H1 (cell line): ENCODE measurements at regions not wholly inside any gene's neighbourhood (a gene's known extent, or its start where the extent isn't known, plus 50 kb on each side); places are given as distances from the start of the nearest gene placed in this dataset.

Source experiments
- EGR1 ChIP-seq: IDR thresholded peaks from 2 replicates; pipeline ENCODE4 v1.6.1; 2011; ENCODE audit warnings: low read depth, low read length, borderline replicate concordance
- GABPA ChIP-seq: IDR thresholded peaks from 2 replicates; pipeline ENCODE4 v1.6.1; 2011; ENCODE audit warnings: mild to moderate bottlenecking, low read length, moderate library complexity, borderline replicate concordance; ENCODE audit not compliant: insufficient read depth
- KDM1A ChIP-seq: fragments of 200-600, 300-600 bp; sonication (generic); IDR thresholded peaks from 2 replicates; pipeline ENCODE4 v1.7.1; 2016; ENCODE audit warnings: mild to moderate bottlenecking, low read length, borderline replicate concordance
- RNF2 ChIP-seq: fragments of 200-900, 300-1000 bp; sonication (generic); IDR thresholded peaks from 2 replicates; pipeline ENCODE4 v1.7.1; 2016; ENCODE audit warnings: borderline replicate concordance, low read depth, mild to moderate bottlenecking, antibody characterized with exemption, low read length; ENCODE audit not compliant: poor library complexity, severe bottlenecking; ENCODE audit errors: missing control alignments
- TF ChIP-seq, protein P1 (sequence below): fragments of 300-600 bp; sonication (generic); IDR thresholded peaks from 2 replicates; pipeline ENCODE4 v1.7.1; 2012; ENCODE audit warnings: low read length, moderate library complexity, mild to moderate bottlenecking, inconsistent platforms; ENCODE audit not compliant: insufficient replicate concordance
- TF ChIP-seq, protein P2 (sequence below): IDR thresholded peaks from 2 replicates; pipeline ENCODE4 v1.6.1; 2011; ENCODE audit warnings: low read length, improper control_type of control experiment

DNA sequence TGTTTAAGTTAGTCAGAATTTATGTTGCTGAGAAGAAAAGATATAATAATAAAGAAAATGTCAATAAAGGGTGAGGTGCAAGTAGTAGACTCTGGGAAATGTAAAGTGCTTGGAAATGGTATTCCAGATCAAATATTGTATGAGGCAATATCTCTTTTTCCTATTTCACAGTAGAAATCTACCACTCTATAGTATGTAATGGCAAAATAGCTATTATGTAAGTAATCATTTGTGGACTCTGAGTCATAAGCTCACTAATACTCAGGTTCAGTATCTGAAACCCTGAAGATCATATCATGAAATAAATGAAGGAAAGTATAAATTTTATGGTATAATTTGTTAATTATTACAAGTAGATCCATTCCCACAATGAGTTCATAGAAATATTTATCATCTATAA, 322.1 kb downstream of the PYDC2 start (continued):
- TF ChIP-seq, protein P1, sequence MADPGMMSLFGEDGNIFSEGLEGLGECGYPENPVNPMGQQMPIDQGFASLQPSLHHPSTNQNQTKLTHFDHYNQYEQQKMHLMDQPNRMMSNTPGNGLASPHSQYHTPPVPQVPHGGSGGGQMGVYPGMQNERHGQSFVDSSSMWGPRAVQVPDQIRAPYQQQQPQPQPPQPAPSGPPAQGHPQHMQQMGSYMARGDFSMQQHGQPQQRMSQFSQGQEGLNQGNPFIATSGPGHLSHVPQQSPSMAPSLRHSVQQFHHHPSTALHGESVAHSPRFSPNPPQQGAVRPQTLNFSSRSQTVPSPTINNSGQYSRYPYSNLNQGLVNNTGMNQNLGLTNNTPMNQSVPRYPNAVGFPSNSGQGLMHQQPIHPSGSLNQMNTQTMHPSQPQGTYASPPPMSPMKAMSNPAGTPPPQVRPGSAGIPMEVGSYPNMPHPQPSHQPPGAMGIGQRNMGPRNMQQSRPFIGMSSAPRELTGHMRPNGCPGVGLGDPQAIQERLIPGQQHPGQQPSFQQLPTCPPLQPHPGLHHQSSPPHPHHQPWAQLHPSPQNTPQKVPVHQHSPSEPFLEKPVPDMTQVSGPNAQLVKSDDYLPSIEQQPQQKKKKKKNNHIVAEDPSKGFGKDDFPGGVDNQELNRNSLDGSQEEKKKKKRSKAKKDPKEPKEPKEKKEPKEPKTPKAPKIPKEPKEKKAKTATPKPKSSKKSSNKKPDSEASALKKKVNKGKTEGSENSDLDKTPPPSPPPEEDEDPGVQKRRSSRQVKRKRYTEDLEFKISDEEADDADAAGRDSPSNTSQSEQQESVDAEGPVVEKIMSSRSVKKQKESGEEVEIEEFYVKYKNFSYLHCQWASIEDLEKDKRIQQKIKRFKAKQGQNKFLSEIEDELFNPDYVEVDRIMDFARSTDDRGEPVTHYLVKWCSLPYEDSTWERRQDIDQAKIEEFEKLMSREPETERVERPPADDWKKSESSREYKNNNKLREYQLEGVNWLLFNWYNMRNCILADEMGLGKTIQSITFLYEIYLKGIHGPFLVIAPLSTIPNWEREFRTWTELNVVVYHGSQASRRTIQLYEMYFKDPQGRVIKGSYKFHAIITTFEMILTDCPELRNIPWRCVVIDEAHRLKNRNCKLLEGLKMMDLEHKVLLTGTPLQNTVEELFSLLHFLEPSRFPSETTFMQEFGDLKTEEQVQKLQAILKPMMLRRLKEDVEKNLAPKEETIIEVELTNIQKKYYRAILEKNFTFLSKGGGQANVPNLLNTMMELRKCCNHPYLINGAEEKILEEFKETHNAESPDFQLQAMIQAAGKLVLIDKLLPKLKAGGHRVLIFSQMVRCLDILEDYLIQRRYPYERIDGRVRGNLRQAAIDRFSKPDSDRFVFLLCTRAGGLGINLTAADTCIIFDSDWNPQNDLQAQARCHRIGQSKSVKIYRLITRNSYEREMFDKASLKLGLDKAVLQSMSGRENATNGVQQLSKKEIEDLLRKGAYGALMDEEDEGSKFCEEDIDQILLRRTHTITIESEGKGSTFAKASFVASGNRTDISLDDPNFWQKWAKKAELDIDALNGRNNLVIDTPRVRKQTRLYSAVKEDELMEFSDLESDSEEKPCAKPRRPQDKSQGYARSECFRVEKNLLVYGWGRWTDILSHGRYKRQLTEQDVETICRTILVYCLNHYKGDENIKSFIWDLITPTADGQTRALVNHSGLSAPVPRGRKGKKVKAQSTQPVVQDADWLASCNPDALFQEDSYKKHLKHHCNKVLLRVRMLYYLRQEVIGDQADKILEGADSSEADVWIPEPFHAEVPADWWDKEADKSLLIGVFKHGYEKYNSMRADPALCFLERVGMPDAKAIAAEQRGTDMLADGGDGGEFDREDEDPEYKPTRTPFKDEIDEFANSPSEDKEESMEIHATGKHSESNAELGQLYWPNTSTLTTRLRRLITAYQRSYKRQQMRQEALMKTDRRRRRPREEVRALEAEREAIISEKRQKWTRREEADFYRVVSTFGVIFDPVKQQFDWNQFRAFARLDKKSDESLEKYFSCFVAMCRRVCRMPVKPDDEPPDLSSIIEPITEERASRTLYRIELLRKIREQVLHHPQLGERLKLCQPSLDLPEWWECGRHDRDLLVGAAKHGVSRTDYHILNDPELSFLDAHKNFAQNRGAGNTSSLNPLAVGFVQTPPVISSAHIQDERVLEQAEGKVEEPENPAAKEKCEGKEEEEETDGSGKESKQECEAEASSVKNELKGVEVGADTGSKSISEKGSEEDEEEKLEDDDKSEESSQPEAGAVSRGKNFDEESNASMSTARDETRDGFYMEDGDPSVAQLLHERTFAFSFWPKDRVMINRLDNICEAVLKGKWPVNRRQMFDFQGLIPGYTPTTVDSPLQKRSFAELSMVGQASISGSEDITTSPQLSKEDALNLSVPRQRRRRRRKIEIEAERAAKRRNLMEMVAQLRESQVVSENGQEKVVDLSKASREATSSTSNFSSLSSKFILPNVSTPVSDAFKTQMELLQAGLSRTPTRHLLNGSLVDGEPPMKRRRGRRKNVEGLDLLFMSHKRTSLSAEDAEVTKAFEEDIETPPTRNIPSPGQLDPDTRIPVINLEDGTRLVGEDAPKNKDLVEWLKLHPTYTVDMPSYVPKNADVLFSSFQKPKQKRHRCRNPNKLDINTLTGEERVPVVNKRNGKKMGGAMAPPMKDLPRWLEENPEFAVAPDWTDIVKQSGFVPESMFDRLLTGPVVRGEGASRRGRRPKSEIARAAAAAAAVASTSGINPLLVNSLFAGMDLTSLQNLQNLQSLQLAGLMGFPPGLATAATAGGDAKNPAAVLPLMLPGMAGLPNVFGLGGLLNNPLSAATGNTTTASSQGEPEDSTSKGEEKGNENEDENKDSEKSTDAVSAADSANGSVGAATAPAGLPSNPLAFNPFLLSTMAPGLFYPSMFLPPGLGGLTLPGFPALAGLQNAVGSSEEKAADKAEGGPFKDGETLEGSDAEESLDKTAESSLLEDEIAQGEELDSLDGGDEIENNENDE: no peak
- TF ChIP-seq KDM1A (no peak), RNF2 (no peak), GABPA (no peak), EGR1 (no peak)
- TF ChIP-seq, protein P2, sequence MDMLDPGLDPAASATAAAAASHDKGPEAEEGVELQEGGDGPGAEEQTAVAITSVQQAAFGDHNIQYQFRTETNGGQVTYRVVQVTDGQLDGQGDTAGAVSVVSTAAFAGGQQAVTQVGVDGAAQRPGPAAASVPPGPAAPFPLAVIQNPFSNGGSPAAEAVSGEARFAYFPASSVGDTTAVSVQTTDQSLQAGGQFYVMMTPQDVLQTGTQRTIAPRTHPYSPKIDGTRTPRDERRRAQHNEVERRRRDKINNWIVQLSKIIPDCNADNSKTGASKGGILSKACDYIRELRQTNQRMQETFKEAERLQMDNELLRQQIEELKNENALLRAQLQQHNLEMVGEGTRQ: no peak
